H9 (cell line): ENCODE measurements at regions not wholly inside any gene's neighbourhood (a gene's known extent, or its start where the extent isn't known, plus 50 kb on each side); places are given as distances from the start of the nearest gene placed in this dataset.
"Not testable (repeated sequence)": the region's sequence is repeated elsewhere in the genome, so short reads cannot be mapped to it uniquely, and the experiment has no call there.

Experiments used
- DNase-seq: peaks from one replicate; pipeline ENCODE4 v3.0.0-alpha.2; 2017
- H2AFZ ChIP-seq: one replicate; pipeline ENCODE4 v1.6.1; 2013; ENCODE audit warnings: mild to moderate bottlenecking, low read length, control low read depth, moderate library complexity
- H2AK5ac ChIP-seq: 2 replicates; pipeline ENCODE4 v1.6.1; 2013; ENCODE audit warnings: low read length, control low read depth, mixed read lengths; ENCODE audit not compliant: insufficient read length
- H2BK120ac ChIP-seq: one replicate; pipeline ENCODE4 v1.6.1; 2013; ENCODE audit warnings: low read depth, mild to moderate bottlenecking, low read length, control low read depth, inconsistent platforms; ENCODE audit not compliant: poor library complexity, severe bottlenecking
- H2BK12ac ChIP-seq: 2 replicates; pipeline ENCODE4 v1.6.1; 2013; ENCODE audit warnings: low read length, control low read depth, mixed read lengths, low read depth; ENCODE audit not compliant: insufficient read length
- H2BK15ac ChIP-seq: 2 replicates; pipeline ENCODE4 v1.6.1; 2013; ENCODE audit warnings: low read depth, low read length, control low read depth
- H2BK20ac ChIP-seq: one replicate; pipeline ENCODE4 v1.6.1; 2013; ENCODE audit warnings: low read depth, mild to moderate bottlenecking, low read length, control low read depth, inconsistent platforms; ENCODE audit not compliant: poor library complexity, severe bottlenecking
- H2BK5ac ChIP-seq: 2 replicates; pipeline ENCODE4 v1.6.1; 2013; ENCODE audit warnings: low read length, control low read depth, mixed read lengths; ENCODE audit not compliant: insufficient read length
- H3K14ac ChIP-seq: 2 replicates; pipeline ENCODE4 v1.6.1; 2013; ENCODE audit warnings: low read length, control low read depth; ENCODE audit not compliant: insufficient read depth
- H3K18ac ChIP-seq: 2 replicates; pipeline ENCODE4 v1.6.1; 2013; ENCODE audit warnings: low read depth, mild to moderate bottlenecking, mixed read lengths, low read length, control low read depth; ENCODE audit not compliant: insufficient read length
- H3K23ac ChIP-seq: 2 replicates; pipeline ENCODE4 v1.6.1; 2013; ENCODE audit warnings: low read length, control low read depth, mixed read lengths, low read depth; ENCODE audit not compliant: insufficient read length
- H3K23me2 ChIP-seq: 2 replicates; pipeline ENCODE4 v1.6.1; 2013; ENCODE audit warnings: low read depth, mild to moderate bottlenecking, mixed read lengths, low read length, control low read depth; ENCODE audit not compliant: insufficient read length, poor library complexity, severe bottlenecking
- H3K27ac ChIP-seq: 2 replicates; pipeline ENCODE4 v1.5.1; 2013; ENCODE audit warnings: low read length, control low read depth, mixed read lengths, low read depth; ENCODE audit not compliant: insufficient read length
- H3K27me3 ChIP-seq: 2 replicates; pipeline ENCODE4 v1.6.1; 2013; ENCODE audit warnings: low read length, control low read depth, inconsistent platforms; ENCODE audit not compliant: insufficient read depth
- H3K4ac ChIP-seq: 2 replicates; pipeline ENCODE4 v1.6.1; 2013; ENCODE audit warnings: low read depth, mild to moderate bottlenecking, control low read depth, inconsistent platforms, low read length, moderate library complexity
- H3K4me1 ChIP-seq: 2 replicates; pipeline ENCODE4 v1.6.1; 2013; ENCODE audit warnings: low read length, control low read depth, inconsistent platforms; ENCODE audit not compliant: insufficient read depth
- H3K4me2 ChIP-seq: 2 replicates; pipeline ENCODE4 v1.6.1; 2013; ENCODE audit warnings: low read length, control low read depth, mixed read lengths; ENCODE audit not compliant: insufficient read length, insufficient read depth
- H3K56ac ChIP-seq: 2 replicates; pipeline ENCODE4 v1.6.1; 2013; ENCODE audit warnings: low read depth, mild to moderate bottlenecking, mixed read lengths, low read length, control low read depth; ENCODE audit not compliant: insufficient read length
- H3K79me1 ChIP-seq: 2 replicates; pipeline ENCODE4 v1.6.1; 2013; ENCODE audit warnings: low read depth, mild to moderate bottlenecking, moderate library complexity, low read length, control low read depth, inconsistent platforms; ENCODE audit not compliant: insufficient read depth, poor library complexity, severe bottlenecking
- H3K79me2 ChIP-seq: 2 replicates; pipeline ENCODE4 v1.6.1; 2013; ENCODE audit warnings: low read length, control low read depth, inconsistent platforms; ENCODE audit not compliant: insufficient read depth
- H3K9ac ChIP-seq: 2 replicates; pipeline ENCODE4 v1.6.1; 2013; ENCODE audit warnings: low read length, control low read depth, mixed read lengths; ENCODE audit not compliant: insufficient read length; ENCODE audit errors: extremely low read depth
- H3K9me3 ChIP-seq: one replicate; pipeline ENCODE4 v1.6.1; 2013; ENCODE audit warnings: low read depth, low read length, inconsistent platforms; ENCODE audit not compliant: control insufficient read depth
- H3T11ph ChIP-seq: one replicate; pipeline ENCODE4 v1.6.1; 2013; ENCODE audit warnings: mild to moderate bottlenecking, low read length, control low read depth, inconsistent platforms
- H4K20me1 ChIP-seq: one replicate; pipeline ENCODE4 v1.6.1; 2013; ENCODE audit not compliant: control insufficient read depth, insufficient read length, insufficient read depth
- H4K5ac ChIP-seq: 2 replicates; pipeline ENCODE4 v1.6.1; 2013; ENCODE audit warnings: low read depth, mild to moderate bottlenecking, mixed read lengths, low read length, control low read depth; ENCODE audit not compliant: insufficient read length
- H4K8ac ChIP-seq: replicated peaks from 2 replicates; pipeline ENCODE4 v1.6.1; 2013; ENCODE audit warnings: low read length, control low read depth, mixed read lengths, low read depth; ENCODE audit not compliant: insufficient read length
- H4K91ac ChIP-seq: 2 replicates; pipeline ENCODE4 v1.6.1; 2013; ENCODE audit warnings: low read depth, mild to moderate bottlenecking, moderate library complexity, mixed read lengths, low read length, control low read depth; ENCODE audit not compliant: insufficient read length
- H3K27ac Mint-ChIP-seq, 3 experiments: 2 replicates in 2 of 3; 3 replicates in 1 of 3; pipeline ENCODE4 v1.8.0; 2020 to 2021; ENCODE audit warnings: mixed read lengths in 3 of 3, mild to moderate bottlenecking in 1 of 3, moderate library complexity in 1 of 3
- H3K27me3 Mint-ChIP-seq: 2 replicates; pipeline ENCODE4 v1.8.0; 2021; ENCODE audit warnings: low read depth, mild to moderate bottlenecking, moderate library complexity, mixed read lengths
- H3K36me3 Mint-ChIP-seq, 3 experiments: 2 replicates in 2 of 3; 3 replicates in 1 of 3; pipeline ENCODE4 v1.8.0; 2020 to 2021; ENCODE audit warnings: low read depth in 3 of 3, mixed read lengths in 3 of 3; ENCODE audit not compliant: insufficient read depth in 1 of 3
- H3K4me1 Mint-ChIP-seq, 2 experiments: 2 replicates each; pipeline ENCODE4 v1.8.0; 2020; ENCODE audit warnings: mixed read lengths in 2 of 2
- H3K4me3 Mint-ChIP-seq, 2 experiments: 2 replicates in 1 of 2; 3 replicates in 1 of 2; pipeline ENCODE4 v1.8.0; 2020 to 2021; ENCODE audit warnings: mild to moderate bottlenecking in 2 of 2, mixed read lengths in 2 of 2, moderate library complexity in 1 of 2
- H3K9me3 Mint-ChIP-seq, 2 experiments: 2 replicates in 1 of 2; 3 replicates in 1 of 2; pipeline ENCODE4 v1.8.0; 2020; ENCODE audit warnings: mild to moderate bottlenecking in 2 of 2, mixed read lengths in 2 of 2, moderate library complexity in 1 of 2
- WGBS: extraction: QIAGEN DNeasy Blood & Tissue Kit; methylation state at CpG from one replicate; pipeline ENCODE4 v1.1.7; 2013; ENCODE audit warnings: missing lambda C conversion rate, low lambda C conversion rate, mixed read lengths; ENCODE audit not compliant: insufficient read length; ENCODE audit errors: extremely low coverage; 5-methylcytosine and 5-hydroxymethylcytosine counted together
- TF ChIP-seq, protein P1 (sequence below): fragments of 200-600 bp; sonication (generic); conservative IDR thresholded peaks from 3 replicates; pipeline ENCODE4 v1.8.0; 2021; ENCODE audit warnings: antibody characterized with exemption, mild to moderate bottlenecking

DNA sequence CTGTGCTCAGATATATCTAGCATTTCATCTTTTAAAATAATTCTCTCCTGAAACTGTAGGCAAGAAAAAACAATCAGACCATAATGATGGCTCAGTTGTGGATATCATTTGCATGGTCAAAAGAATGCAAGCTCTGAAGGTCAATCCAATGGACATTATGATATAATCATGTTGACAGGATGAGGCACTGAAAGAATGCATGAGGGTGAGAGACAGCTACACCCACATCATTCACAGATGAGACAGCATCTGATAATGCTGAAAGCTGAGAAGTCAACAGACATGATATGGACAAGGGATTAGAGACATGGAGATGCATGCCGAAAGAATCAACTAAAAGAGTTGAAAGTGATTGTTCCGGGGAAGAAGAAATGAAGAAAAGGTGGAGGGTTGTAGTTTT, 346.4 kb upstream of the CDH5 start:
- Histone ChIP-seq H3K27ac (no peak overlapping the region), H4K8ac (no peak overlapping the region), H3K4ac (no peak overlapping the region), H2BK15ac (no peak overlapping the region), H2BK120ac (no peak overlapping the region), H3K18ac (no peak overlapping the region), H3K4me1 (no peaks in the 10 kb centered on the region), H2AK5ac (no peak overlapping the region), H3K23me2 (no peaks in the 10 kb centered on the region), H4K5ac (no peak overlapping the region), H3K79me2 (no peaks in the 10 kb centered on the region; the same call in 1 of the 2 replicates), H2BK5ac (no peak overlapping the region), H3K14ac (no peak overlapping the region), H2BK12ac (no peak overlapping the region), H4K20me1 (no peaks in the 10 kb centered on the region), H2AFZ (no peak overlapping the region), H2BK20ac (no peak overlapping the region), H3T11ph (no peak overlapping the region), H3K9ac (no peak overlapping the region), H3K23ac (no peak overlapping the region), H3K4me2 (no peak overlapping the region), H3K9me3 (peaks cover 18% of the 10 kb centered on the region), H3K56ac (no peak overlapping the region), H4K91ac (no peak overlapping the region), H3K27me3 (no peaks in the 10 kb centered on the region), H3K79me1 (no peaks in the 10 kb centered on the region)
- TF ChIP-seq, protein P1, sequence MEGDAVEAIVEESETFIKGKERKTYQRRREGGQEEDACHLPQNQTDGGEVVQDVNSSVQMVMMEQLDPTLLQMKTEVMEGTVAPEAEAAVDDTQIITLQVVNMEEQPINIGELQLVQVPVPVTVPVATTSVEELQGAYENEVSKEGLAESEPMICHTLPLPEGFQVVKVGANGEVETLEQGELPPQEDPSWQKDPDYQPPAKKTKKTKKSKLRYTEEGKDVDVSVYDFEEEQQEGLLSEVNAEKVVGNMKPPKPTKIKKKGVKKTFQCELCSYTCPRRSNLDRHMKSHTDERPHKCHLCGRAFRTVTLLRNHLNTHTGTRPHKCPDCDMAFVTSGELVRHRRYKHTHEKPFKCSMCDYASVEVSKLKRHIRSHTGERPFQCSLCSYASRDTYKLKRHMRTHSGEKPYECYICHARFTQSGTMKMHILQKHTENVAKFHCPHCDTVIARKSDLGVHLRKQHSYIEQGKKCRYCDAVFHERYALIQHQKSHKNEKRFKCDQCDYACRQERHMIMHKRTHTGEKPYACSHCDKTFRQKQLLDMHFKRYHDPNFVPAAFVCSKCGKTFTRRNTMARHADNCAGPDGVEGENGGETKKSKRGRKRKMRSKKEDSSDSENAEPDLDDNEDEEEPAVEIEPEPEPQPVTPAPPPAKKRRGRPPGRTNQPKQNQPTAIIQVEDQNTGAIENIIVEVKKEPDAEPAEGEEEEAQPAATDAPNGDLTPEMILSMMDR = no peak
- WGBS = no CpG with 5 or more reads among the region's 2 CpGs
- DNase-seq = no peak
- Mint-ChIP-seq H3K27ac (no peak overlapping the region; a peak in 1 of 7 replicates), H3K9me3 (peaks cover 22 to 26% of the 10 kb centered on the region in 2 experiments), H3K36me3 (peaks cover 15 to 21% (median 17%) of the 10 kb centered on the region in 3 experiments), H3K4me3 (no peak overlapping the region), H3K4me1 (no peaks in the 10 kb centered on the region), H3K27me3 (peaks cover 5% of the 10 kb centered on the region)

DNA sequence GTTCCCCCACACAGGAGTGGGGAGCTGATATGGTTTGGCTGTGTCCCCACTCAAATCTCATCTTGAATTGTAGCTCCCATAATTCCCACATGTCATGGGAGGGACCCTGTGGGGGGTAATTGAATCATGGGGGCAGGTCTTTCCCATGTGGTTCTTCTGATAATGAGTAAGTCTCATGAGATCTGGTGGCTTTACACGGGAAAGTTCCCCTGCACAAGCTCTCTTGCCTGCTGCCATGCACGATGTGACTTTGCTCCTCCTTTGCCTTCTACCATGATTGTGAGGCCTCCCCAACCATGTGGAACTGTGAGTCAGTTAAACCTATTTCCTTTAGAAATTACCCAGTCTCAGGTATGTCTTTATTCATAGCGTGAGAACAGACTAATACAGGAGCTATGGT, 347.0 kb upstream of the CDH5 start:
- H3K4me1 ChIP-seq, H2BK20ac ChIP-seq, H3K79me1 ChIP-seq, H4K8ac ChIP-seq, H2BK12ac ChIP-seq, H4K20me1 ChIP-seq, H3K14ac ChIP-seq, H3T11ph ChIP-seq, H3K27me3 Mint-ChIP-seq, H3K23ac ChIP-seq, H3K27ac ChIP-seq, H2AFZ ChIP-seq, H3K79me2 ChIP-seq, H3K4me3 Mint-ChIP-seq, H3K18ac ChIP-seq, H3K23me2 ChIP-seq, H3K9ac ChIP-seq, H3K56ac ChIP-seq, H2BK5ac ChIP-seq, H2BK15ac ChIP-seq, H2AK5ac ChIP-seq, H3K27ac Mint-ChIP-seq, H3K4me2 ChIP-seq, H4K91ac ChIP-seq, H3K4ac ChIP-seq, H3K27me3 ChIP-seq, DNase-seq, H2BK120ac ChIP-seq, H4K5ac ChIP-seq, H3K4me1 Mint-ChIP-seq: not testable (repeated sequence)
- Mint-ChIP-seq H3K9me3 (peaks cover 17 to 21% of the 10 kb centered on the region in 2 experiments), H3K36me3 (peaks cover 9 to 15% (median 11%) of the 10 kb centered on the region in 3 experiments)
- peaks cover 15% of the 10 kb centered on the region for H3K9me3 ChIP-seq
- no CpG with 5 or more reads among the region's 3 CpGs for WGBS
